ENCODE measurements at regions not wholly inside any gene's neighbourhood (a gene's known extent, or its start where the extent isn't known, plus 50 kb on each side); places are given as distances from the start of the nearest gene placed in this dataset.
A peak's percentile ranks its signal among the peaks of the same experiment; 100 is the strongest.

GRCh38 chr5:133793756-133794465 is 174.5 kb downstream of the C5orf15 start:
- TF ChIP-seq CTCF (IDR thresholded peaks at IDR 0.05) (no peak), POLR2A (IDR thresholded peaks at IDR 0.05) (no peak)
- Histone ChIP-seq H3K27me3 (no peaks in the 10 kb centered on the region), H3K9me3 (no peaks in the 10 kb centered on the region), H3K36me3 (no peaks in the 10 kb centered on the region), H3K27ac (no peak overlapping the region), H3K4me1 (peaks cover 0 to 7% (median 0%) of the 10 kb centered on the region in 4 donors), H3K4me3 (no peak overlapping the region)
- intact Hi-C loops (cut with DNase I), result no loop called here
- peak in 1 of 3 donors; percentile 13 for DNase-seq
- 49% methylated on average over 3 of the region's 8 CpGs for WGBS (ENCODE audit: insufficient coverage, low coverage, low lambda C conversion rate, missing lambda C conversion rate)
- no peak for ATAC-seq

GRCh38 chr5:133792655-133793054 is 175.8 kb downstream of the C5orf15 start:
- Histone ChIP-seq H3K9me3 (no peaks in the 10 kb centered on the region), H3K4me1 (peaks cover 0 to 8% (median 0%) of the 10 kb centered on the region in 4 donors), H3K27ac (no peak overlapping the region), H3K27me3 (no peaks in the 10 kb centered on the region), H3K36me3 (no peaks in the 10 kb centered on the region), H3K4me3 (no peak overlapping the region)
- ATAC-seq (no peak), DNase-seq (no peak)
- intact Hi-C loops (cut with DNase I), result no loop called here
- 56% methylated on average over 4 of the region's 4 CpGs for WGBS (ENCODE audit: insufficient coverage, low coverage, low lambda C conversion rate, missing lambda C conversion rate)
- no peak for TF ChIP-seq POLR2A (IDR thresholded peaks at IDR 0.05)

DNA sequence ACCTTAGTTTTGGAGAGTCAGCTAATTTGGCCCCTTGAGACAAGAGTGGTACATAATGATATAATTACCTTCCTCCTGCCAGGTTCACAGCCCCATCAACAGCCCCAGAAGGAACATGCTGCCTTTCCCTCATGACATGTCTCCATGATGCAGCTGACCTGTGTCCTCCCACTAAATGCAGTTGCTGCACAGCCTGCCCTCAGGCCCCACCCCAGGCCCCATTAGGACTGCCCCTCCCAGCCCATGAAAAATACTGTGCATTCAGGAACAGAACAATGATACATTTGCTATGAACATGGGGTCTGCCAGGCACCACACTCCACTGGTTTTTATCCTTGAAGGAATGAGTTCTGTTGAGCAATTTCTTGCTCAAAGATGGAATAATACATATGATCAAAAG is 176.4 kb downstream of the C5orf15 start:
- H3K9me3 ChIP-seq, result no peaks in the 10 kb centered on the region
- H3K27ac ChIP-seq, result no peak overlapping the region
- H3K36me3 ChIP-seq, result no peaks in the 10 kb centered on the region
- no peak for TF ChIP-seq POLR2A (IDR thresholded peaks at IDR 0.05)
- no peak for TF ChIP-seq CTCF (IDR thresholded peaks at IDR 0.05)
- no peaks in the 10 kb centered on the region for H3K27me3 ChIP-seq
- intact Hi-C loops (cut with DNase I), result no loop called here
- no peak overlapping the region for H3K4me3 ChIP-seq
- ATAC-seq, result no peak
- peaks cover 0 to 8% (median 0%) of the 10 kb centered on the region in 4 donors for H3K4me1 ChIP-seq
- DNase-seq, result no peak

DNA sequence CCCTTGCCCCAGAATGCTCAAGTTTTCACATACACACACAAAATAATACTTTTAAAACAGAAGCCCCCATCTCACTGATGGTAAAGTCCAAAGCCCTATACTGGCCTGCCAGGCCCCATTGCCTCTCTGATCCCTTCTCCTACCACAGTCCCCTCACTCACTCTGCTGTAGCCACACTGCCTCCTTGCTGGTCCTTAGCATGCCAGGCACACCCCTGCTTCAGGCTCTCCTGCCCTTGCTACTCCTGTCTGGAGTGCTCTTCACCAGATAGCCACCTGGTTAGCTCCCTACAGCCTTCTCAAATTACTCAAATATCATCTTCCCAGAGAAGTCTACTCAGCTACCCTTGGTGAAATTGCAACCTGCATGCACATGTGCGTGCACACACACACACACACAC is 177.5 kb downstream of the C5orf15 start:
- WGBS (ENCODE audit: insufficient coverage, low coverage, low lambda C conversion rate, missing lambda C conversion rate), result 10% methylated on average over 1 of the region's 1 CpG
- Histone ChIP-seq H3K4me1 (peaks cover 0 to 8% (median 0%) of the 10 kb centered on the region in 4 donors), H3K27me3 (no peaks in the 10 kb centered on the region), H3K9me3 (no peaks in the 10 kb centered on the region), H3K27ac (no peak overlapping the region), H3K4me3 (no peak overlapping the region), H3K36me3 (no peaks in the 10 kb centered on the region)
- intact Hi-C loops (cut with DNase I), result no loop called here
- DNase-seq (no peak), ATAC-seq (no peak)
- TF ChIP-seq CTCF (IDR thresholded peaks at IDR 0.05), result no peak
- TF ChIP-seq POLR2A (IDR thresholded peaks at IDR 0.05), result no peak

DNA sequence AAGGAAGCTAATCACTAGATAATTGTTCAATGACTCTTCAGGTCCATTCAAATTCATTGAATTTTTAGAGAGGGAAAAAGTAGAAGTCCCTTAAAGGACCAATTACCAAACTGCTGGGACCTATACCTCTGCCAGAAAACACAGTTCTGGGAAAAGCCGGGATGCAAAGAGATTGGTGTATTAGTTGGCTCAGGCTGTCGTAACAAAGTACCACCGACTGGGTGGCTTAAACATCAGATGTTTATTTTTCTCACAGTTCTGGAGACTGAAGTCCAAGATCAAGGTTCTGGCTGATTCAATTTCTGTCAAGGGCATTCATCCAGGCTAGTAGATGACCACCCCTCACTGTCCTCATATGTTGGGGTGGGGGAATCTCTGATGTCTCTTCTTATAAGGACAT is 177.1 kb upstream of the FSTL4 start:
- intact Hi-C loops (cut with DNase I), result no loop called here
- peaks cover 0 to 8% (median 0%) of the 10 kb centered on the region in 4 donors for H3K4me1 ChIP-seq
- H3K4me3 ChIP-seq, result no peak overlapping the region
- H3K27ac ChIP-seq, result no peak overlapping the region
- DNase-seq, result no peak
- H3K27me3 ChIP-seq, result no peaks in the 10 kb centered on the region
- H3K9me3 ChIP-seq, result no peaks in the 10 kb centered on the region
- H3K36me3 ChIP-seq, result no peaks in the 10 kb centered on the region
- TF ChIP-seq POLR2A (IDR thresholded peaks at IDR 0.05) (no peak), CTCF (IDR thresholded peaks at IDR 0.05) (no peak)
- no CpG with 5 or more reads among the region's 3 CpGs for WGBS (ENCODE audit: insufficient coverage, low coverage, low lambda C conversion rate, missing lambda C conversion rate)
- peak in 3 of 4 donors; percentile 50 to 83 (median 72) for ATAC-seq

All from right lobe of liver (tissue), 6 donors.